ENCODE measurements at regions not wholly inside any gene's neighbourhood (a gene's known extent, or its start where the extent isn't known, plus 50 kb on each side); places are given as distances from the start of the nearest gene placed in this dataset.

GRCh38 chr4:100016191-100016590 lies 66.1 kb upstream of the H2AZ1 start:
- TF ChIP-seq CTCF (IDR thresholded peaks at IDR 0.05): no peak
- TF ChIP-seq POLR2A (IDR thresholded peaks at IDR 0.05): no peak

Measured in adrenal gland (tissue), 5 donors.